Medulla oblongata (tissue), 1 donor: ENCODE measurements at regions not wholly inside any gene's neighbourhood (a gene's known extent, or its start where the extent isn't known, plus 50 kb on each side); places are given as distances from the start of the nearest gene placed in this dataset.
"Not testable (repeated sequence)": the region's sequence is repeated elsewhere in the genome, so short reads cannot be mapped to it uniquely, and the experiment has no call there.

Experiments used
- DNase-seq: peaks from one replicate; pipeline ENCODE4 v3.0.0-alpha.2; 2015; ENCODE audit errors: extremely low spot score

DNA sequence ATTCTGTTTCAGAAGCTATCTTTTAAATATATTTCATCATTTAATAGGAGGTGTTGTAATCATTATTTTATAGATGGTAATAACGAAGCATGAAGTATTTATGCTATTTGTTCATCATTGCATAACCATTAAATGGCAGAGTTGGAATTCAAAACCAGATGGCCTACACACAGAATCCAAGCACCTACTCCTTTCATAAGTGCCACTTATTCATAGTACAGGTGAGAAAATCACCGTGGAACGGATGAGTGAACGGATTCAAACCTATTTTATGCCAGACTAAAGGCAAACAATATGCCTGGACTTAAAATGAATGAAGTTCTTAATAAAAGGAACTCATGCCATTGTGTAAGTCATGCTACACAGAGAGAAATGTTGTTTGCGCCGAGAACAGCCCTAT lies 397.9 kb upstream of the ADGRB3 start:
- DNase-seq = no peak

DNA sequence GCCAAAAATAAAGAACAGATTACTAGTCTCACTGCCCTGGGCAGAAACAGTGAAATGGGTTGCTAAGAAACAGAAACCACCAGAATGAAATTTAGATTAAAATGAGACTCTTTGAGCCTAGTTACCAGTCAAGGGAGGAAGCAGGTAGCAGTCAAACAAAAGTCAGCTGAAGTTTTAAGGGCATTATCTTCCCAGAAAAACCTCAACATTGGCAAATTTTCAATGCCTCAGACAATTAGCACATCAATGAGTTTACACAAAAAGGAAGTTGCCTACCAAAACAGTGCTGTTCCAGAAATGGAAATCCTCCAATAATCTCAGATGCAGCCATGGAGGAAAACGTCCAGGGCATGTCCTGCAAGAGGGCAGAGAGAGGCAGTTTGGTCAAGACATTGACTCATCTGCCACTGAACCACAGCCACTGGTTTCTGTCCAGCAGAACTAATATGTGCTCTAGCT lies 399.7 kb upstream of the ADGRB3 start:
- DNase-seq = peak; percentile 26

DNA sequence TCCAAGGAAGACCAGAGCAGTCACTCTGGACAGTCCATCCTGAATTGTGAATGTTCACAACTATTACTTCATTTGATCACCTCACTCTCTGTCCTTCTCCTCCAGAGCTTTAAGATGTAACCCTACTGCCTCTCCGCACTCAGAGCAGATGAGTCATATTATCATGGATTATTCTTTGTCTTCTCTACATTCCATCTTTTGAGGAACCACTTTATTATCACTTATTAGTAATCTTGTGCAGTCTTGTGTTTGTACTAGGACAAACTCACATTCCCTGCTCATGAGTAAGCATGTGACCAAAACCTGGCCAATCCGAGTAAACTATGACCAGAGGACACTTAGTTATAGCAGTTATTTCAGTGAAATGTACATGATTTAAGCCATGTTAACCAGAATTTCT lies 401.5 kb upstream of the ADGRB3 start:
- DNase-seq = no peak

DNA sequence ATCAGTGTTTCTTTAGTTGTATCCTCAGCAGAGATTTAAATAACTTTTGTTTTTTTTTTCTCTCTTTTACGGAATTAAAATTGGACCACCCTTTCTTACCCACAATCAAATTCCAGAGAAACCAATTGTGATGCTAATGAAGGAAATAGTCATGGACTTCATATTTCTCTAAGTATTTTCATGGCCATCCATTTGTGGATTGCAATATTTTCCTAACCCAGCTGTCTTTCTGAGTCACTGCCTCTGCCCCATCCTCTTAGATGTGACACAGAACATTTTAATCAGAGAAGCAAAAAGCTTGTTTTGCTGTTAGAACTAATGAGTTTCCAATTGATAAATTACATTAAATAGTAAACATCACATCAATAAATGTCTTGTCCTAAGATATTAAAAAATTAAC lies 405.5 kb upstream of the ADGRB3 start:
- no peak for DNase-seq

DNA sequence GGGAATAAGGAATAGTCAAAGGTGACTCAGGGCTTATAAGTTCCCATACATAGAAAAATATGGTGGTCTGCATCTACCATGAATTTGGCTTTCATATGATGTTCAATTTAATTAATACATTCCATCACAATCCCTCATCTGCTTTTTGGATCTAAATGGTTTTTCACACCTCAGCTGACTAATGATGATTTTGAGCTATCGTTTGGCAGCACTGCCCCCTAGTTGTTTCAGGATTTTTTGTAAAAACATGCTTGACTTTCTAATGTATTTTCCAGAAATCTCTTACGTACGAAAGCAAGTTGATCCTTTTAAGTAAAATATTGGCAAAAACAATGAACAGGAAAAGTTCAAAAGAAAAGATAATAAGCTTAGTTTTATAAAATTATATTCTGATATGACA lies 408.6 kb upstream of the ADGRB3 start:
- DNase-seq = peak; percentile 30

DNA sequence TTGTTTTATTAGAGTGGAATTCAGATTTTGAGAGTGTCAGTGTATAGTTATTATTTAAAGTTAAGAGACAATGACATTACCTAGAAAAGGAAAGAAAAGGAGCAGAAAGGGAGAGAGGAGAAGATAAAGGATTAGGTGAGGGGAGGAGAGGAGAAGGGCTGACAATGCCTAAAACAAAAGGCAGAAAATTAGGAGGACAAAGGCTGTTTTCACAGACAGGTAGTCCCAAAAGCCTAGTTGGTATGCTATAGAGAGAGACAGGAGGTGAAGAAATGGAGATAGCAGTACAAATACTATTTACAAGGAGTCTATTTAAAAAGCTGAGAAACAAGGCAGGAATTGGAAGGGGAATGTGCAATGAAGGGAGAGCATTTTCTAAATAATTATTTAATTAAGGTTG lies 409.4 kb upstream of the ADGRB3 start:
- no peak for DNase-seq

DNA sequence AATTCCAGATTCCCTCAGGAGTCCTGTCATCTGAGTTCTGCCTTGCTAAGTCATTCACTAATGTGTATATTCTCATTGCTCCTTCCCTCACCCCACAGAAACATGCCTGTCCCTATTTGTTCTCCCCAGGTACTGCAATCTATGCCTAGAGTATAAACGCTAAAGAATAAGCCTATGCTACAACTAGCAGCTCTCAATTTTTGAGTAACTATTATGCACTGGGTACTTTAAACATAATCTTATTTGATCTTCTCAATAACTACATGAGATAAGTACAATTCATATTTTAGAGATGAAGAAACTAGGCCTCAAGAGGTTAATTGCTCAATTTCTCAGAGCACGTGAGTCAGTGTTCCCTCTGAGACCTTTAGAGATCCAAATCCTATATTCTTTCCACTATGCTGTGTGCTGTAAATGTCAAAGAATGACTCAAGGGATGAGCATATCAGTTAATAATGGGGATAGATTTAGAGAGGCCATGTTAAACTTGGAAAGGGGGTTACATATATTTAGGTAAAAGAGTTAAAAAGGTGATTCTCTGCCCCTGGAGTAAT lies 423.8 kb upstream of the ADGRB3 start:
- no peak for DNase-seq

DNA sequence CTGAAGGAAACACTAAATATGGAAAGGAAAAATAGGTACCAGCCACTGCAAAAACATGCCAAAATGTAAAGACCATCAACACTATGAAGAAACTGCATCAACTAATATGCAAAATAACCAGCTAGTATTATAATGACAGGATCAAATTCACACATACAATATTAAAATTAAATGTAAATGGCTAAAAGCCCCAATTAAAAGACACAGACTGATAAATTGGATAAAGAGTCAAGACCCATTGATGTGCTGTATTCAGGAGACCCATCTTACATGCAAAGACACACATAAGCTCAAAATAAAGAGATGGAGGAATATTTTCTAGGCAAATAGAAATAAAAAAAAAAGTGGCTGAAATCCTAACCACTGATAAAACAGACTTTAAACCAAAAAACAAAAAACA lies 427.5 kb upstream of the ADGRB3 start:
- not testable (repeated sequence) for DNase-seq

DNA sequence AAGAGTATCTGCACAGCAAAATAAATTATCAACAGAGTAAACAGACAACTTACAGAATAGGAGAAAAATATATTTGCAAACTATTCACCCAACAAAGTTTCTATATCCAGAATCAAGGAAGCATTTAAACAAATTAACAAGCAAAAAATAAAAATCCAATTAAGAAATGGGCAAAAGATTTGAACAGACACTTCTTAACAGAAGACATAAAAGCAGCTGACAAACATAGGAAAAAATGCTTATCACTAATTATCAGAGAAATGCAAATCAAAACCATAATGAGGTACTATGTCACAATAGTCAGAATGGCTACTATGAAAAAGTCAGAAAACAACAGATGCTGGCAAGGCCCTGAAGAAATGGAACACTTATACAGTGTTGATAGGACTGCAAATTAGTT lies 434.2 kb upstream of the ADGRB3 start:
- DNase-seq = no peak

DNA sequence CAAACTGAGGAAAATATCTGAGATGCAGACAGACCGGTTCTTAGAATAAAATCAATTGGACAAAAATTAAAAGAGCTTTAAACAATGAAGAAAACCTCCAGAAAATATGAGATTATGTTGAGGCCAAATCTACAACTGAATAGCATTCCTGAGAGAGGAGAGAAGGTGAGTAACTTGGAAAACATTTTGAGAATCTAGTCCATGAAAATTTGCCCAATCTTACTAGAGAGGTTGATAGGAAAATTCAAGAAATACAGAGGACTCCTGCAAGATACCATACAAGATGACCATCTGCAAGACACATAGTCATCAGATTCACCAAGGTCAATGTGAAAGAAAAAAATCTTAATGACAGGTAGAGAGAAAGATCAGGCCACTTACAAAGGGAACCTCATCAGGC lies 437.7 kb upstream of the ADGRB3 start:
- no peak for DNase-seq

DNA sequence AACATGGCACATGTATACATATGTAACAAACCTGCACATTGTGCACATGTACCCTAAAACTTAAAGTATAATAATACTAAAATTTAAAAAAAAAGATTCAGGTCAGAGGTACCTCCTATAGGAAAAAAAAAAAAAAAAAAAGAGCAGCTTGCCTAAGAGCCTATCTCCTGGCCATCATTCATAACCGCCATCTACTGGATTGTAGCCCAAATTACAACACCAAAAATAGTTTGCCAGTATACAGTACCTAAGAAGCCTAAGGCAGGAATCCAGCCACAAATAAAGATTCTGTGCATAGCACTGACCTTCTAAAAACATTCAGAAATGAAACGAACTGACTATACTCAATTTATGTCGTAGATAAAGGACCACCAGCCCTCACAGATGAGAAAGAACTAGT lies 438.4 kb upstream of the ADGRB3 start:
- no peak for DNase-seq

DNA sequence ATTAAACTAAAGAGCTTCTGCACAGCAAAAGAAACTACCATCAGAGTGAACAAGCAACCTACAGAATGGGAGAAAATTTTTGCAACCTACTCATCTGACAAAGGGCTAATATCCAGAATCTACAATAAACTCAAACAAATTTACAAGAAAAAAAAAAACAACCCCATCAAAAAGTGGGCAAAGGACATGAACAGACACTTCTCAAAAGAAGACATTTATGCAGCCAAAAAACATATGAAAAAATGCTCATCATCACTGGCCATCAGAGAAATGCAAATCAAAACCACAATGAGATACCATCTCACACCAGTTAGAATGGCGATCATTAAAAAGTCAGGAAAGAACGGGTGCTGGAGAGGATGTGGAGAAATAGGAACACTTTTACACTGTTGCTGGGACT lies 439.3 kb upstream of the ADGRB3 start:
- not testable (repeated sequence) for DNase-seq

DNA sequence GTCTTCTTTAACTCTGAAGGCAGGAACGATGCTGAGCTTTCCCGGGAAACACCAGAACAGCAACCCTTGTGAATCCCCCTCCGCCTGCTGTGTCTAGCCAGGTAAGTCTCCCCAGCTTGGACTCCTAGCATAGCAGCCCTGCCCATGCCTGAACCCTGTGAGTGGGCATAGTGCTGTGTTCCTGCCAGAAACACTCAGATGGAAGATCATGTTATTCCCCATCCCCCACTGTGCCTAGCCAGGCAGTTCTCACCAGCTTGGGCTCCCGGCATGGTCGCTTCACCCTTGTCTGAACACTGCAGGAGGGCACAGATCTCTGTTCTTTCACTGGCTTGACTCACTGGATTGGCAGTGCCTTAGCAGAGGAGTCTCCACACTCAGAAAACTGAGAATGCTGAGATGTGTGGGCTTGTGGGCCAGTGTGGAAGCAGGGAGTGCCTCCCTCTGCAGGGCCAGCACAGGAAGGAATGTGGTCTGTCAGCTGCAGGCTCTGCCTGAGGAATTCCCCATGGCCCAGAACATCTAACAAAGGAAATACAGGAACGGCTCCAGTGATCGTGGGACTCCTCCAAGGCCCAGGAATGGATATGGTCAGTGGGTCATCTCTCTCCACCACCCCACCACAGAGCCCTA lies 440.1 kb upstream of the ADGRB3 start:
- DNase-seq = no peak

DNA sequence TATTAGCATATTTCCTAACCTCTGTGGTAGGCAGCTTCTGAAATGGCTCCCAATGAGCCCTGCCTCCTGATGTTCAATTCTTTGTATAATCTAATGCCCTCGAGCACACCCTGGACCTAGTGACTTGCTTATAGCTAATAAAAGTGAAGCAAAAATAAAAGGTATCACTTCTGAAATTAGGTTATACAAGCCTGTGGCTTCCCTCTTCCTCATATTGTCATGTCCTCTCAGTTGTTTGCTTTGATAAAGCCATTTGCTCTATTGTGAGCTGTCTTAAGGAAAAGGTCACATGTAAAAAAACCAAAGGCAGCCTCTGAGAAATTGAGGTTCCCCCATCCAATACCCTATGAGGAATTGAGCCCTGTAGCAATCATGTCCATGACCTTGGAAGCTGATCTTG lies 442.1 kb upstream of the ADGRB3 start:
- DNase-seq = no peak

DNA sequence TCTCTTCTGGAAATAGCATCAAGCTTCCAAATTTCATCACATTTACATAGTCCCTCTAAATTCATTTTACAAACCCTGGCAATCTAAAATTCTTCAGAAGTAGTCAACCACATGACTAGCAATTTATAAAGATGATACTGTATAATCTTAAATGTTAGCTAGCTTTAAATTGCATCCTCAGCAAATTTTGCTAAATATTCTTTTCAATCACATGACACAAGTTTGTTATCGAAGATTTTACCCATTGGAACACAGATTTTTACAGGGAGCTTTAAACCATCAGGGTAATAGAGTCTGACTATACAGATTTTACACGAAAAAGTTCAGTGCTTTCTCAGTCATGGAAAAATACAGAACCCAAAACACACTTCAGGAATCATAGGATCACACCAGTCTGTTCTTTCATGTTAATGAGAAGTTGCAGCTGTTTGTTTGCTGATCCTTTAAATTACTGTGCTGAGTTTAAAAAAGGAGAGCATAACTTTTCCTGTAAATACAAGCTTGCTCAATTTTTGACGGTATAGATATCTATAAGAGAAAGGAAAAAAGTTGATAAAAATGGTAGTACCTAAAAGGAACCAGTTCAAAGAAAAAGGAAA lies 445.8 kb upstream of the ADGRB3 start:
- no peak for DNase-seq

DNA sequence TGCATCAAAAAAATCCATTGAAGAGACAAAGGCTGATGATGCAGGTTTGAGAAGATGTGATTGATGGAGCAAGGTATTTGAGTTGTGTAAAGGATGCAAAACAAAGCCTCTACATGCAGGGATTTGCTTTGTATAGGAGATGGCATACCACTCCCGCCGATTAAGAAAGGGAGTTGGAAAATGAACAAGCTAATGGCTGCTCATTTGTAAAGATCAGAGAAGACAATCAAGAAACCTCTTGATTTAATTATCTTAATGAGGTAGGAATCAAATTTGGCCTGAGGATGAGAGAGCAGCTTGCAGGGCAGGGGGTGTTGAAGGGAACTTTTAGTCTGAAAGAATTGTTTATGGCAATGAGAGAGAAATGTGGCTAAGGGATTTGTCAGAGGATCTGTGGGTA lies 448.2 kb upstream of the ADGRB3 start:
- DNase-seq = no peak

DNA sequence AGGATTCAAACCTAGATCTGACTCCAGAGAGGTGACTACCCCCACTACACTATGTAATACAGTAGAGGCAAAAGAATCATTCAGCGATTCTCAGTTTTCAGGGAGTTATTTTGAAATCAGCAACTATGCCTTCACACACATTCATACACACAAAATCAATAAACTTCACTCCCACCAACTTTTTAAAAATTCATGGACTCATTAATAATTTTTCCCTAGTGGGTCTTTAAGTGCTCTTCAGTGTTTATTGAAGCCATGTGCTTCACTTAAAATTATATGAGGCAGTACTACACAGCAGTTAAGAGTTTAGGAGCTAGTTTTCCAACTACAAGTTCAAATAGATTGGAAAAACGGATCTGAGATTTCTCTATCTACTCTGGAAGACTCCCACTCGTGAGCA lies 452.7 kb upstream of the ADGRB3 start:
- DNase-seq = no peak

DNA sequence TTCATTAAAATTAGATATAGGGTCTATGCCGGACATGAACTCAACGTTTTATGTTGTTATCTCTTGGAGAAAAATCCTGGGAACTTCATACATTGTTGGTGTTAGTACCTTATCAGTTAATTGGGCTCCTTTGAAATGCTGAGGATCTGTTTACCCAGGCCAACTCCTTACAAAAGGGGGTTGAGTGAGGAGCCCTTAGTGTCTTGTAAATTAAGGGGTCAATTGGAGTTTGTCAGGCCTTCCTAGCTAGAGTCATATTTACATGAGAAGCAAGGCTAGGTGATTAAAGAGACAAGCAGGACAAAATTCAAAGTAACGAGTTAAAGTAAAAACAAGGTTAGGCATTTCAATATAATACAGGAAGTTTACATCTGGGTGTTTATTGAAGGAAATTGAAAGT lies 454.1 kb upstream of the ADGRB3 start:
- not testable (repeated sequence) for DNase-seq

DNA sequence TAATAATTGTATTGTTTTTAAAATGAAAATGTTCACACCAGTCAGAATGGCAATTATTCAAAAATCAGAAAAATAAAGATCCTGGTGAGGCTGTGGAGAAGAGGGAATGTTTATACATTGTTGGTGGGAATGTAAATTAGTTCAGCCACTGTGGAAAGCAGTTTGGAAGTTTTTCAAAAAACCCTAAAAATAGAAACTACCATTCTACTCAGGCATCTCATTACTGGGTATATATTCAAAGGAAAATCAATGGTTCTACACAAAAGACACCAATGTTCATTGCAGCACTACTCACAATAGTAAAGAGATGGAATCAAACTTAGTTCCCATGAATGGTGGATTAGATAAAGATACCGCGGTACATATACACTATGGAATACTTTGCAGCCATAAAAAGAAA lies 461.5 kb upstream of the ADGRB3 start:
- no peak for DNase-seq

DNA sequence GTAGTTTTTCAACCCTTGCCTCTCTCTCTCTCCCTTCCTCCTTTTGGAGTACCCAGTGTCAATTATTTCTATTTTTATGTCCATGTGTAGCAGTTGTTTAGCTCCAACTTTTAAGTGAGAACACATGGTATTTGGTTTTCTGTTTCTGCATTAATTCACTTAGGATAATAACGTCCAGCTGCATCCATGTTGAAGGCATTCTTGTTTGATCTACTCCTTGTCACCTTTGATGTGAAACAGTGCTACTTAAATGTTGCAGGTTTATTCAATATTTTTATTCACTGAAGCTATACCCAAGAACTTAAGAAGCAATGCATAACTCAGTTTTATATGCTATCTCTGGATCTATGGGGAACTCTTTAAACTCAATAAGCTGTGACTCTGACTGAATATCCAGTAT lies 465.2 kb upstream of the ADGRB3 start:
- no peak for DNase-seq

DNA sequence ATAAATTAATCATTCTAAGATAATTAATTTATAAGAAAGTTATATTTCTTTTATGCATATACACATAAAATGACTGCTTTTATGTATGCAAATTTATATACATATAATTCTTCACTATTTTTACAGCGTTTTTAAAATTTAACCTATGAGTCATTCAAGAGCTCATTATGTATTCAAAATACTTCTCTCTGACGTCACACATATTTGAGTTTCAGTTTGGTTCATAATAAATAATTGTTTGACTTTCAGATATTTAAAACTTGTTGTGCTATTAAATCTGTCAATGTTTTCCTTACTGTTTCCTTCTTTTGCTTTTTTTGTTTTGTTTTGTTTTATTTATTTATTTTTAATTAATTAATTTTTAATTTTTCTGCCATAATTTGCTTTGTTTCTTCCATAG lies 467.5 kb upstream of the ADGRB3 start:
- DNase-seq = no peak

DNA sequence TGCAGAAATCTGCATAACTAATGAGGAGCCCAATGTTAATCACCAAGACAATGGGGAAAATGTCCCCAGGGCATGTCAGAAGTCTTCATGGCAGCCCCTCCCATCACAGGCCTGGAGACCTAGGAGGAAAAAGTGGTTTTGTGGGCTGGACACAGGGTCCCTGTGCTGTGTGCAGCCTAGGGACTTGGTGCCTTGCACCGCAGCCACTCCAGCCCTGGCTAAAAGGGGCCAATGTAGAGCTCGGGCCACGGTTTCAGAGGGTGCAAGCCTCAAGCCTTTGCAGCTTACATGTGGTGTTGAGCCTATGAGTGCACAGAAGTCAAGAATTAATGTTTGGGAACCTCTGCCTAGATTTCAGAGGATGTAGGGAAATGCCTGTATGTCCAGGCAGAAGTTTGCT lies 474.3 kb upstream of the ADGRB3 start:
- not testable (repeated sequence) for DNase-seq

DNA sequence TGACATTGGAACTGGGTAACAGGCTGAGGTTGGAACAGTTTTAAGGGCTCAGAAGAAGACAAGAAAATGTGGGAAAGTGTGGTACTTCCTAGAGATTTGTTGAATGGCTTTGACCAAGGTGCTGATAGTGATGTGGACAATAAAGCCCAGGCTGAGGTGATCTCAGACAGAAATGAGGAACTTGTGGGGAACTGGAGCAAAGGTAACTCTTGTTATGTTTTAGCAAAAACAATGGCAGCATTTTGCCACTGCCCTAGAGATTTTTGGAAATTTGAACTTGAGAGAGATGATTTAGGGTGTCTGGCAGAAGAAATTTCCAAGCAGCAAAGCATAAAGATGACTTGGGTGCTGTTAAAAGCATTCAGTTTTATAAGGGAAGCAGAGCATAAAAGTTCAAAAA lies 474.7 kb upstream of the ADGRB3 start:
- no peak for DNase-seq

DNA sequence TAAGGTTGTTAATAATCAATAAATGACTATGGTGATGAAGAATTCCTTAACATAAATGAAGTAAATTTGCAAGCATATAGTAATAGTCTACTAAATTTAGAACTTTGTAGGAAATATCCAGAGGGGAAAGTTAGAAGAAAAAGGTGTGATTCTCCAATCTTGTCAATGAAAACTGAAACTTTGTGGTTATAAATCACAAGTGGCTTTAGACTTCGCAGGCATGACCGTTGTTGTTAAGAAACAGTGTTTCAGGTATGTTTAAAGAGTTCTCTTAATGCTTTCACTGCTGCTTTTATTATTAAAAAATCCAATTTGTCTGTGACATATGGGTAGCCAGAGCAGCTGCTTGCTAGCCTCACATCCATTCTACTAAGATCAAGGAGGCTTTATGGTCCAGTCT lies 475.6 kb upstream of the ADGRB3 start:
- DNase-seq = no peak
